Muscle of arm (tissue), 1 donor: ENCODE measurements at regions not wholly inside any gene's neighbourhood (a gene's known extent, or its start where the extent isn't known, plus 50 kb on each side); places are given as distances from the start of the nearest gene placed in this dataset.

Experiments used
- DNase-seq: peaks from one replicate; pipeline ENCODE4 v3.0.0-alpha.2; 2013

GRCh38 chr1:172887162-172887561, 163.6 kb downstream of the TNFSF18 start:
- DNase-seq = no peak

- no peak for DNase-seq
Measured at GRCh38 chr1:172893146-172893841, 157.4 kb downstream of the TNFSF18 start.

GRCh38 chr1:172894349-172895049, 156.2 kb downstream of the TNFSF18 start:
- DNase-seq = no peak

- no peak for DNase-seq
Measured at GRCh38 chr1:172895050-172895460, 155.7 kb downstream of the TNFSF18 start.

GRCh38 chr1:172895761-172896160, 155.0 kb downstream of the TNFSF18 start:
- no peak for DNase-seq

- no peak for DNase-seq
Measured at GRCh38 chr1:172897738-172898137, 153.0 kb downstream of the TNFSF18 start.

GRCh38 chr1:172898866-172899265, 151.9 kb downstream of the TNFSF18 start:
- no peak for DNase-seq

- no peak for DNase-seq
Measured at GRCh38 chr1:172900376-172900997, 150.3 kb downstream of the TNFSF18 start.

- no peak for DNase-seq
Measured at GRCh38 chr1:172902200-172902599, 148.5 kb downstream of the TNFSF18 start.

- DNase-seq = no peak
Measured at GRCh38 chr1:172902861-172903381, 147.8 kb downstream of the TNFSF18 start.

- DNase-seq = no peak
Measured at GRCh38 chr1:172903581-172904220, 147.0 kb downstream of the TNFSF18 start.

GRCh38 chr1:172905452-172905851, 145.3 kb downstream of the TNFSF18 start:
- DNase-seq = no peak

GRCh38 chr1:172906778-172907592, 143.8 kb downstream of the TNFSF18 start:
- no peak for DNase-seq

GRCh38 chr1:172907834-172908326, 142.9 kb downstream of the TNFSF18 start:
- no peak for DNase-seq

GRCh38 chr1:172909606-172910326, 141.0 kb downstream of the TNFSF18 start:
- no peak for DNase-seq

- no peak for DNase-seq
Measured at GRCh38 chr1:172912765-172913260, 137.9 kb downstream of the TNFSF18 start.

GRCh38 chr1:172914501-172915144, 136.1 kb downstream of the TNFSF18 start:
- no peak for DNase-seq

GRCh38 chr1:172915271-172915670, 135.5 kb downstream of the TNFSF18 start:
- no peak for DNase-seq

- DNase-seq = no peak
Measured at GRCh38 chr1:172916116-172916515, 134.6 kb downstream of the TNFSF18 start.

GRCh38 chr1:172917972-172918371, 132.8 kb downstream of the TNFSF18 start:
- no peak for DNase-seq
